ENCODE measurements at regions not wholly inside any gene's neighbourhood (a gene's known extent, or its start where the extent isn't known, plus 50 kb on each side); places are given as distances from the start of the nearest gene placed in this dataset.

DNA sequence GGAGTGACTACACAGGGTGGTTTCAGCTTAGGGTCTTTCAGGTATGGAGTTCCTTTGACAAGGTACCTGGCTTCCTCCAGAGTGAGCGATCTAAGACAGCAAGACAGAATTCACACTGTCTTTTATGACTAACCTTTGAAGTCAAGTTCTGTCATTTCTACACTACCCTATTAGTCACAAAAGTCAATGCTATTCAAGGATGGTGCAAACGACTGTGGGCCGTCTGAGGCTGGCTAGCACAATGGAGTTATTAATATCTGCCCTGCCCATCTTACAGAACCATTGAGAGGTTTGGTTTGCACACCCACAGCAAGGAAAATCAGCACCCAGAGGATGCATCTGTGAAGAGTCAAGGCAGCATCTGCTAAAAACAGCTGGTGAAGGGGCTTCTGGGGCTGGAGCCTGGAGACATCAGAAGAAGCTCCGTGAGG, 62.9 kb upstream of the XCR1 start:
- DNase-seq (ENCODE audit: low read depth in 3 of 3): no peak

DNA sequence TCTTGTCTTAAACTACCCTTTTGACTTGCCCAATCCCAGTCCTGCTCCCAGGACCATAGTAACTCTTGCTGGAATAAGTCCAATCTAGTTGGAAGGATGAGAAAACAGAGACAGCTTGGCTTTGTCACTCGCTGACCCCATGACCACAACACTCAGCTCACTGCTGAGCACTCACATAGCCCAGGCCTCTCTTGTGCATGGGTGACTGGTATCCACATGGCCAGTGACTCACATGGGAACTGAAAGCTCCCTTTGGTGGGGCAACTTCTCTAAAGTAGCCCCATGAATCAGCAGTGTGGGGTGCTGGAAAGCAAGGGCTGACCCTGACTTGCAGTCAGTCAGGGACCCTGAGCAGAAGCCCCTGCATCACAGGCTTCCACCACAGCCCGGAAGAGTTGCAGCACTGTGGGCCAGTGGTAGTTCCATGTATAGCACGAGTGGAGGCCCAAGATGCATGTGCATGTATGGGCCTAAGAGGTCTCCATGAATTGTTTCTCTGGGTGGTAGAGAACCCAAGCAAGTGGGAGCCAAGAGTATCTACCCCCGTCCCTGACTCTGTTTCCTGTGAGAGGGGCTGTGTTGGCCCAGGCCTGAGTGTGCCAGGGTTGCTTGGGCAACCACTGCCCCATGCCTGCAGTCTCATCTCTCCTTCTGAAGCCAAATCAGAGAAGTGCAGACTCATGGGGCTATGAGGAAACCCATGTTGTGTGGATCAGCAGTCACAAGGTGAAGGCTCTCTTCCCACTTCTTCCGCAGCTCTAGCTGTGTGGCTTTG, 62.1 kb upstream of the XCR1 start:
- DNase-seq (ENCODE audit: low read depth in 3 of 3): no peak

DNA sequence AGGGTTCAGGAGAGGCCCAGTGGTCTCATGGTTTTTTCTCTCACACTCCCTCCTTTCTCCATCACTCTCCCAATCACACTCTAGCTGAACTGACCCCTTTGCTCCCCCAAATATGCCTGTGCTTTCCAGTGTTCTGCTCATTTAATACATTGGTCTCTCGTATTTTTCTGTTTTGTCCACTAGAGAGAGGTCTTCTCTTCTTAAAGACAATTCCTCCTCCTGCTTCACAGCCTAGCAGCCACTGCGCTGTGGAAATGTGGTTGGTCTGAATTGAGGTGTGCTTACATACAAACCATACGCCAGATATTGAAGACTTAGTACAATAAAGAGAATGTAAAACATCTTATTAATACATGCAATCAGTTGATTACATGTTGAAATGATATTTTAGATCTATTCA, 60.6 kb upstream of the XCR1 start:
- DNase-seq (ENCODE audit: low read depth in 3 of 3): no peak

DNA sequence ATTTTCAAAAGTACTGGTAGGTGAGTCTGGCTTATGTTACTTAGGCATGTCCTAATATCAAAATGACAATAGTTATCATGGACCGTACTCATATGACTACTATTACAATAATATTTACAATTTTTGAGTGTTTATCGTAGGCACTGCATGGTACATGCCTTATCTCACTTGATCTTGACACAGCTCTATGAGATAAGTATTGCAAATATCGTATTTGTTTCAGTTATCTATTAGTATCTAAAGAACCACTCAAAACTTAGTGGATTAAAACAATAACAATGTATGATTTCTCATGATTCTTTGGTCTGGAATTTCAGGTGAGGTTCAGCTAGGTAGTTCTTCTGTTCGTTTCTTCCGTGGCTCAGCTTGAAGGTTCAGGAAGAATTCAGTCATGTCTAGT, 59.7 kb upstream of the XCR1 start:
- DNase-seq (ENCODE audit: low read depth in 3 of 3): no peak

DNA sequence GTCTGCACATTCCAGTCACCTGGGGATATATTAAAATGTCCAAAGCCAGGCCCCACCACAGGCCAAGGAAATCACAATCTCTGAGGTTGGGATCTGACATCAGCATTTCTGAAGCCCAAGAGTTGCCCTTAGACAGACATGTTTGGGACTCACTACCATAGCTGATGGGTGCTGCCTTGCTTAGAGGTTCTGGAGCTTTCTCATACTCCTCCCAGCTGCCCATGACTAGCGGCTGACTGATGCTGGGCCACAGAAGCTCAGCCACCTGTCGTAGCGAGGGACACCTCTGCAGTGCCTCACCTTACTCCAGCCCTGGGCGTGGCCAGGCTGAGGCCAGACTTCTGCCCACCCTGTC, 58.8 kb upstream of the XCR1 start:
- DNase-seq (ENCODE audit: low read depth in 3 of 3): no peak

DNA sequence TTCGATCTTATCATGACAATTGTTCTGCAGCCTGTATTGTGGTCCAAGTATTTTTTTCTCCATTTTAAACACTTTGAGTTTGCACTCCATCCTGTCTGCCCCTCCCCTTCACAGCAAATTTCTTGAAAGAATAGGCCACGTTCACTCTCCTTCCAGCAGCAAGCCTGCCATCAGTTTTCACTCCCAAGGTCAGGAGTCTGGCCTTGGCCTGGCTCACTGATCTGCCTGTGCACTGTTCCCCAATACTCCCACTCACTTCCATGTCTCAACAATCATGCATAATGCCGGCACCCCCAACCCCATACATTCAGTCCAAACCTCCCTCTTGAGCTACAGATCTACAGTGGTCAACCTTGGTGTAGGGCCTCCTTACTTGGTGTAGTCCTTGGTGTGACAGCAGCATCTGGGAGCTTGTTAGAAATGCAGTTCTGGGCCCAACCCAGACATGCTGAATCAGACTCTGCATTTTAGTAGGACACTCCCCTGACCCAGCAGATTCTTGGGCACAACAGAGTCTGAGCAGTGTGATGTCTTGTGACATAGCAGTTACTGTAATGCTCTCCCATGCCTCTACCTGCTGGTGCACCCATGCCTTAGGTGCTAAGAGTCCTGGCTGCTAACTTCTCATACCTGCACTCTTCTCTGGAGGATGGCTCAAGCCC, 58.3 kb upstream of the XCR1 start:
- no peak for DNase-seq (ENCODE audit: low read depth in 3 of 3)

DNA sequence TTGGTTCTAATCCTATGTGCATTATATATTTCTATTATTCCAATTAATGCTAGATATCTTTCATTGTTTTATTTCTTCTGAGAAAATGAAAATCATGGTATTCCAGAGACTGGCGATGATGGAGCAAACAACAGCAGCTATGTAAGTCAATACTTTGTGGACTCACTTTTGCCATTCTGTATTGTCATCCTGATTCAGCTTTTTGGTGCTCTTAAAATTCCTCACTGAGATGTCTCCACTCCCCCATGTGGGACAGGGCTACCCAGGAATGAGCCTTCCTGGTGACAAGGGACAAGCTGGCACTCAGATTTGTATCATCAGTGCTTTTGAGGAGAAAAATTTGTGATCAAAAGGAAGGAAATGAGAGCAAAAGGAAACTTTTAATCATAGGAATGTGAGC, 56.7 kb upstream of the XCR1 start:
- no peak for DNase-seq (ENCODE audit: low read depth in 3 of 3)

DNA sequence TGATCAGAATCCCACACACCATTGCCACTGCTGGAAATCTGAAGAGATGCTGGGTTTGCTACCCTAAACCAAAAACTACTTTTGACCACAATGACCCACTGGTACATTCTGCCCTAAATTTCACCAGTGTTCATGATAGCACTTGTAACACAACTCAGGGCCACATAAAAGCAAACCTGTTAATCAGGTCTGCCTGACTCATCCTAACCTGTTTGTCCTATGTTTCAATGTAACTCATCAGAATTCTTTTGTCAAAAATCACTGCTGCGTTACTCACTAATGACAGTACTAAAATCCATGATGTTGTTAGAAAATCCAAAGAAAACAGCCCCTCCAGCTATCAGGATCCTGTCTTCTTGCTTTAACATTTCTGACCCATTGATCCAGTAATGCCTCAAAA, 55.6 kb upstream of the XCR1 start:
- DNase-seq (ENCODE audit: low read depth in 3 of 3): no peak

DNA sequence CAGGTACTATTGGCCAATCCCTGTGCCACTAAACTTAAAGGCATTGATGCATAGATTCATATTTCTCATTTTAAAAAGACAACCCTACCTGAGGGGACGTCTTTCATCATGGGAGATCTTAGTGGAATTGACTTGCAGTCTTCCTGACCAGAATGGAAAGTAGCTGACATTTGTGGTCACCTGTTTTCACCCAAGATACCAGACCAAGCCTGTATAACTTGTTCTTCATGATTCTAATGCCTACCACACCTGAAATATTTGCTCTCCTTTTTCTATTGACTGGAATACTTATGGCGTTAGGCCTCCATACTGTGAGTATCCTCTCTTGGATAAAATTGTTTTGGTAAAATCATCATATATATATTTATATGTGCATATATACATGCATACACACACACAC, 54.7 kb upstream of the XCR1 start:
- DNase-seq (ENCODE audit: low read depth in 3 of 3): no peak

DNA sequence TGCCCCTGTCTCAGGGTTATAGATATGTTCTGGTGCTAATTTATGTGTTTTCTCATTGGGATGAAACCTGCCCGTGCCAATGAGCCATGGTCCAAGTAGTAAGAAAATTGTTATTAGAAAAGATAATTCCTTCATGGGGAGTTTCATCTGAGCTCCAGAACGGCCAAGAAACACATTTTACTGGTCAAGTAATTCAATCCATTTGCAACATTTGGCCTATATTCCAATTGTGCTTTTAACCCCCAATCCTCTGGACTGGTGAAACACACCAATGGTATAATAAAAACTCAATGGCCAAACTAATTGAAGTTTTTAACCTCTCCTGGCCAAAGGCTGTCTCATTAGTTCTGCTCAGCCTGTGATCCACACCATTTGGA, 53.7 kb upstream of the XCR1 start:
- DNase-seq (ENCODE audit: low read depth in 3 of 3): no peak

DNA sequence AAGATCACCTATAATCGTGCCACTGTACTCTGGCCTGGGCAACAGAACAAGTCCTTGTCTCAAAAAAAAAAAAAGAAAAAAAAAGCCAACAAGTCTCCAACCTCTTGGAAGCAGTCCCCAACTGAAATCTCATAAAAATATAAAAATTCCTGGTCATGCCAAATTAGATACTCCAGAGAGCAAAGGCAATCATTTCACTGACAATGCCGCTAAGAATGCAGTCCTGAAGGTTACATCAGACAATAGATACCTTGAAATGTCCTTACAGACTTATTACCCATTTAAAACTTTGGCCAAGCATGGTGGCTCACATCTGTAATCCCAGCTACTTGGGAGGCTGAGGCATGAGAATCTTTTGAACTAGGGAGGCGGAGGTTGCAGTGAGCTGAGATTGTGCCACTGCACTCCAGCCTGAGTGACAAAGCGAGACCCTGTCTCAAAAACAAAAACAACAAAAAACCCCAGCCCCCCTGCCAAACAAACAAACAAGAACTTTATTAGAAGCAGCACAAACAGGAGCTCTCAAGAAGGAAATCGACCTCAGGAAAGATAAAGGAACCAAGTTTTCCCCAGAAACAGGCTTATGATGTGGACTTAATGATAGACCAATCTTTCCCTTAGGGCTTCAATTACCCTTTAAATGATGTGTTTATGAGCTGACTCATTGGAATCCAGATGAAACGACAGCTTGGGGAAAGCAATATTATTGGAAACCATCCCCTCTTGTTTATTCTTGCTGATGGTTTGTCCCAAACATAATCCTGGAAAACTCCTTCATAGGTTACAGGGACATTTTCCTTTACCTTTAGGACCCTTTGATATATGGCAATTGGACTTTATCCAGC, 53.1 kb upstream of the XCR1 start:
- DNase-seq (ENCODE audit: low read depth in 3 of 3): no peak

DNA sequence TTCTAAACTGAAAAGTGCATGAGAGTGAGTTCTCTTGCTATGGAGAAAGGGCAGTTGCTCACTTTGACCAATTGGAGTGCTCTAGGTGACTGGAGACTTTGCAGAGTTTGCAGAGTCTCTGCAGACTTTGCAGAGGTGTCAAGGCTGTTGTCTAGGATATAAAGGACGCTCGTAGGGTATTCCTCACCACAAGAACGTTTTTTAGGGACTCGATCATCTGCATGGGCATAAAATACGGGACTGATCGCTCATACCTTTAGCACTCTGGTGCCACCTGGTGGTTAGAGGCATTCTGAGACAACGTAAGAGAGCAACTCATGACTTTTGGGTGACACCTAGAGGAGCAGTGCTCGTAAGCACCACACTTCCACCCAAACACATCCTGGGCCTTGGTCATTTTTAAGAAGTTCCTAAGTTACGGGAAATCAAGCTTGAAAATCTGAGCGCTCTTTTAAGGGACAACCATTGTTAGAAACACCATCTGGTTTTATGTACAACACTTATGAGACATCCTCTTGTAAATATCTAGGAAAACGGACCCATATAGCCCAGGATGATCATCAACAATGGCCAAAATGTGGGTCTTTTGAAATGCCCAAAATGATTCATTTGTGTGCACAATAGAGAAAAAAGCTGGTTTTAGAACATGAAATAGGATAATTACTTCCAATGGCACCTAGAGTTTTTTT, 51.6 kb upstream of the XCR1 start:
- DNase-seq (ENCODE audit: low read depth in 3 of 3): peak; percentile 78 to 88 (median 80)

Data from stimulated activated CD4-positive, alpha-beta T cell treated with anti-CD3 and anti-CD28 coated beads, TNF-alpha, amount 100 ng/mL, for 24 hours (primary cell).